ENCODE measurements at regions not wholly inside any gene's neighbourhood (a gene's known extent, or its start where the extent isn't known, plus 50 kb on each side); places are given as distances from the start of the nearest gene placed in this dataset.

- Histone ChIP-seq H3K9me3 (ENCODE audit: insufficient read depth, low read length) (no peaks in the 10 kb centered on the region), H3K27ac (ENCODE audit: low read depth, low read length) (no peak overlapping the region), H3K9ac (ENCODE audit: low read length) (no peak overlapping the region), H3F3A (ENCODE audit: insufficient read depth) (no peaks in the 10 kb centered on the region), H3K36me3 (ENCODE audit: low read length) (no peaks in the 10 kb centered on the region), H4K20me1 (ENCODE audit: low read depth, low read length) (no peaks in the 10 kb centered on the region), H3K4me2 (ENCODE audit: low read depth, low read length, poor library complexity, severe bottlenecking) (no peak overlapping the region), H2AFZ (ENCODE audit: low read depth, low read length, severe bottlenecking) (no peak overlapping the region), H3K79me2 (ENCODE audit: insufficient read depth, low read length) (no peaks in the 10 kb centered on the region), H3K4me3 (ENCODE audit: insufficient read depth, low read length, poor library complexity, severe bottlenecking) (no peak overlapping the region), H3K27me3 (ENCODE audit: low read length) (no peaks in the 10 kb centered on the region), H3K9me2 (replicated peaks; ENCODE audit: insufficient read depth, low read length) (no peaks in the 10 kb centered on the region)
- TF ChIP-seq CTCF (IDR thresholded peaks at IDR 0.05; ENCODE audit: insufficient read depth, low read length, poor library complexity, severe bottlenecking), result no peak
- no peak for TF ChIP-seq EZH2phosphoT487 (conservative IDR thresholded peaks at IDR 0.05; ENCODE audit: low read length)
Observed at GRCh38 chr2:144125751-144126150, 394.2 kb downstream of the ZEB2 start.

- H3K27ac ChIP-seq (ENCODE audit: low read depth, low read length), result no peak overlapping the region
- TF ChIP-seq EZH2phosphoT487 (conservative IDR thresholded peaks at IDR 0.05; ENCODE audit: low read length), result no peak
- no peak for TF ChIP-seq CTCF (IDR thresholded peaks at IDR 0.05; ENCODE audit: insufficient read depth, low read length, poor library complexity, severe bottlenecking)
- H3K9ac ChIP-seq (ENCODE audit: low read length), result no peak overlapping the region
- H3K4me3 ChIP-seq (ENCODE audit: insufficient read depth, low read length, poor library complexity, severe bottlenecking), result no peak overlapping the region
- H4K20me1 ChIP-seq (ENCODE audit: low read depth, low read length), result no peaks in the 10 kb centered on the region
- H3F3A ChIP-seq (ENCODE audit: insufficient read depth), result no peaks in the 10 kb centered on the region
- no peaks in the 10 kb centered on the region for H3K9me2 ChIP-seq (replicated peaks; ENCODE audit: insufficient read depth, low read length)
- no peaks in the 10 kb centered on the region for H3K79me2 ChIP-seq (ENCODE audit: insufficient read depth, low read length)
- H3K4me2 ChIP-seq (ENCODE audit: low read depth, low read length, poor library complexity, severe bottlenecking), result no peak overlapping the region
- H3K27me3 ChIP-seq (ENCODE audit: low read length), result no peaks in the 10 kb centered on the region
- no peaks in the 10 kb centered on the region for H3K36me3 ChIP-seq (ENCODE audit: low read length)
- H2AFZ ChIP-seq (ENCODE audit: low read depth, low read length, severe bottlenecking), result no peak overlapping the region
- H3K9me3 ChIP-seq (ENCODE audit: insufficient read depth, low read length), result no peaks in the 10 kb centered on the region
Observed at GRCh38 chr2:144124882-144125281, 395.0 kb downstream of the ZEB2 start.

GRCh38 chr2:144120487-144120886, 399.4 kb downstream of the ZEB2 start:
- no peaks in the 10 kb centered on the region for H3K9me3 ChIP-seq (ENCODE audit: insufficient read depth, low read length)
- H3K27ac ChIP-seq (ENCODE audit: low read depth, low read length), result no peak overlapping the region
- no peaks in the 10 kb centered on the region for H3F3A ChIP-seq (ENCODE audit: insufficient read depth)
- H3K9me2 ChIP-seq (replicated peaks; ENCODE audit: insufficient read depth, low read length), result no peaks in the 10 kb centered on the region
- no peak for TF ChIP-seq CTCF (IDR thresholded peaks at IDR 0.05; ENCODE audit: insufficient read depth, low read length, poor library complexity, severe bottlenecking)
- TF ChIP-seq EZH2phosphoT487 (conservative IDR thresholded peaks at IDR 0.05; ENCODE audit: low read length), result no peak
- H3K36me3 ChIP-seq (ENCODE audit: low read length), result no peaks in the 10 kb centered on the region
- H3K79me2 ChIP-seq (ENCODE audit: insufficient read depth, low read length), result no peaks in the 10 kb centered on the region
- no peak overlapping the region for H2AFZ ChIP-seq (ENCODE audit: low read depth, low read length, severe bottlenecking)
- H3K4me2 ChIP-seq (ENCODE audit: low read depth, low read length, poor library complexity, severe bottlenecking), result no peak overlapping the region
- H3K9ac ChIP-seq (ENCODE audit: low read length), result no peak overlapping the region
- no peaks in the 10 kb centered on the region for H3K27me3 ChIP-seq (ENCODE audit: low read length)
- H4K20me1 ChIP-seq (ENCODE audit: low read depth, low read length), result no peaks in the 10 kb centered on the region
- no peak overlapping the region for H3K4me3 ChIP-seq (ENCODE audit: insufficient read depth, low read length, poor library complexity, severe bottlenecking)

All from SU-DHL-6 (cell line).